H54 (cell line): ENCODE measurements at regions not wholly inside any gene's neighbourhood (a gene's known extent, or its start where the extent isn't known, plus 50 kb on each side); places are given as distances from the start of the nearest gene placed in this dataset.

Experiments used
- DNase-seq: peaks from one replicate; pipeline ENCODE4 v3.0.0; 2011; ENCODE audit warnings: low spot score, mixed read lengths; ENCODE audit not compliant: insufficient read length
- FAIRE-seq: peaks from 3 replicates; lab custom pipeline; 2011; peaks lifted over from hg19 to GRCh38; lab: Jason Lieb, UNC
- POLR2A ChIP-seq: IDR thresholded peaks from 2 replicates; pipeline ENCODE4 v1.6.1; 2011; ENCODE audit warnings: low read depth, mild to moderate bottlenecking, low read length

GRCh38 chr12:58361056-58361455, 419.7 kb downstream of the ATP23 start:
- no peak for TF ChIP-seq POLR2A
- no peak for DNase-seq
- FAIRE-seq, result no peak

GRCh38 chr12:58363971-58364370, 422.6 kb downstream of the ATP23 start:
- FAIRE-seq, result no peak
- no peak for TF ChIP-seq POLR2A
- DNase-seq, result no peak

- FAIRE-seq (peak; percentile 96), DNase-seq (peak; percentile 49)
- no peak for TF ChIP-seq POLR2A
These were observed 423.2 kb downstream of the ATP23 start for GRCh38 chr12:58364389-58365086.

- no peak for DNase-seq
- no peak for FAIRE-seq
These were observed 423.7 kb downstream of the ATP23 start for GRCh38 chr12:58365087-58365390.

GRCh38 chr12:58367041-58367440, 425.7 kb downstream of the ATP23 start:
- DNase-seq, result no peak
- peak; percentile 33 for FAIRE-seq
- TF ChIP-seq POLR2A, result no peak

More at GRCh38 chr12:58365087-58365390, 423.7 kb downstream of the ATP23 start:
- no peak for TF ChIP-seq POLR2A

GRCh38 chr12:58368001-58368400, 426.6 kb downstream of the ATP23 start:
- TF ChIP-seq POLR2A, result no peak
- DNase-seq (no peak), FAIRE-seq (no peak)

GRCh38 chr12:58369576-58369975, 428.2 kb downstream of the ATP23 start:
- FAIRE-seq (no peak), DNase-seq (no peak)
- TF ChIP-seq POLR2A, result no peak

GRCh38 chr12:58372298-58372697, 430.9 kb downstream of the ATP23 start:
- no peak for TF ChIP-seq POLR2A
- FAIRE-seq (no peak), DNase-seq (no peak)

GRCh38 chr12:58378028-58378427, 436.7 kb downstream of the ATP23 start:
- no peak for FAIRE-seq
- DNase-seq, result no peak
- no peak for TF ChIP-seq POLR2A

GRCh38 chr12:58381546-58381945, 440.2 kb downstream of the ATP23 start:
- no peak for FAIRE-seq
- DNase-seq, result no peak
- TF ChIP-seq POLR2A, result no peak

- no peak for FAIRE-seq
- no peak for TF ChIP-seq POLR2A
- no peak for DNase-seq
These were observed 442.8 kb downstream of the ATP23 start for GRCh38 chr12:58384196-58384595.

- DNase-seq (no peak), FAIRE-seq (no peak)
- TF ChIP-seq POLR2A, result no peak
These were observed 444.8 kb downstream of the ATP23 start for GRCh38 chr12:58386136-58386535.

- FAIRE-seq (peak; percentile 92), DNase-seq (no peak)
- TF ChIP-seq POLR2A, result no peak
These were observed 445.8 kb downstream of the ATP23 start for GRCh38 chr12:58387199-58387598.

GRCh38 chr12:58388261-58388660, 446.9 kb downstream of the ATP23 start:
- no peak for DNase-seq
- FAIRE-seq, result peak; percentile 27
- no peak for TF ChIP-seq POLR2A

- TF ChIP-seq POLR2A, result no peak
- FAIRE-seq, result no peak
- DNase-seq, result peak; percentile 12
These were observed 451.8 kb downstream of the ATP23 start for GRCh38 chr12:58393152-58393551.
